Gastrocnemius medialis (tissue), 4 donors: ENCODE measurements at regions not wholly inside any gene's neighbourhood (a gene's known extent, or its start where the extent isn't known, plus 50 kb on each side); places are given as distances from the start of the nearest gene placed in this dataset.
"Not testable (repeated sequence)": the region's sequence is repeated elsewhere in the genome, so short reads cannot be mapped to it uniquely, and the experiment has no call there.

Experiments used
- POLR2A ChIP-seq, 2 donors: fragments of 450-650 bp; IDR thresholded peaks; one replicate each; pipeline ENCODE4 v1.6.1; 2017; ENCODE audit warnings: antibody characterized with exemption in 2 of 2, mild to moderate bottlenecking in 2 of 2, moderate library complexity in 2 of 2
- TF ChIP-seq, protein P1 (sequence below), 5 experiments: fragments of 450-650 bp in 3 of 5; fragments of 200-600 bp in 2 of 5; sonication (generic) in 2 of 5; IDR thresholded peaks in 4 of 5; conservative IDR thresholded peaks in 1 of 5; 1 replicate in 4 of 5; 2 replicates in 1 of 5; pipeline ENCODE4 v1.5.1; 2016 to 2019; ENCODE audit warnings: antibody characterized with exemption in 5 of 5, mild to moderate bottlenecking in 3 of 5, moderate library complexity in 3 of 5

DNA sequence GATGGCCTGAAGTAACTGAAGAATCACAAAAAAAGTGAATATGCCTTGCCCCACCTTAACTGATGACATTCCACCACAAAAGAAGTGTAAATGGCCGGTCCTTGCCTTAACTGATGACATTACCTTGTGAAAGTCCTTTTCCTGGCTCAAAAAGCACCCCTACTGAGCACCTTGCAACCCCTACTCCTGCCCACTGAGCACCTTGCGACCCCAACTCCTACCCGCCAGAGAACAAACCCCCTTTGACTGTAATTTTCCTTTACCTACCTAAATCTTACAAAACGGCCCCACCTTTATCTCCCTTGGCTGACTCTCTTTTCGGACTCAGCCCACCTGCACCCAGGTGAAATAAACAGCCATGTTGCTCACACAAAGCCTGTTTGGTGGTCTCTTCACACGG, 92.9 kb upstream of the CCDC180 start:
- TF ChIP-seq, protein P1, sequence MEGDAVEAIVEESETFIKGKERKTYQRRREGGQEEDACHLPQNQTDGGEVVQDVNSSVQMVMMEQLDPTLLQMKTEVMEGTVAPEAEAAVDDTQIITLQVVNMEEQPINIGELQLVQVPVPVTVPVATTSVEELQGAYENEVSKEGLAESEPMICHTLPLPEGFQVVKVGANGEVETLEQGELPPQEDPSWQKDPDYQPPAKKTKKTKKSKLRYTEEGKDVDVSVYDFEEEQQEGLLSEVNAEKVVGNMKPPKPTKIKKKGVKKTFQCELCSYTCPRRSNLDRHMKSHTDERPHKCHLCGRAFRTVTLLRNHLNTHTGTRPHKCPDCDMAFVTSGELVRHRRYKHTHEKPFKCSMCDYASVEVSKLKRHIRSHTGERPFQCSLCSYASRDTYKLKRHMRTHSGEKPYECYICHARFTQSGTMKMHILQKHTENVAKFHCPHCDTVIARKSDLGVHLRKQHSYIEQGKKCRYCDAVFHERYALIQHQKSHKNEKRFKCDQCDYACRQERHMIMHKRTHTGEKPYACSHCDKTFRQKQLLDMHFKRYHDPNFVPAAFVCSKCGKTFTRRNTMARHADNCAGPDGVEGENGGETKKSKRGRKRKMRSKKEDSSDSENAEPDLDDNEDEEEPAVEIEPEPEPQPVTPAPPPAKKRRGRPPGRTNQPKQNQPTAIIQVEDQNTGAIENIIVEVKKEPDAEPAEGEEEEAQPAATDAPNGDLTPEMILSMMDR (IDR thresholded peaks at IDR 0.05 in 4 of 5, conservative IDR thresholded peaks at IDR 0.05 in 1 of 5): not testable (repeated sequence)
- not testable (repeated sequence) for TF ChIP-seq POLR2A (IDR thresholded peaks at IDR 0.05)
